ENCODE measurements at regions not wholly inside any gene's neighbourhood (a gene's known extent, or its start where the extent isn't known, plus 50 kb on each side); places are given as distances from the start of the nearest gene placed in this dataset.
"Not testable (repeated sequence)": the region's sequence is repeated elsewhere in the genome, so short reads cannot be mapped to it uniquely, and the experiment has no call there.

DNA sequence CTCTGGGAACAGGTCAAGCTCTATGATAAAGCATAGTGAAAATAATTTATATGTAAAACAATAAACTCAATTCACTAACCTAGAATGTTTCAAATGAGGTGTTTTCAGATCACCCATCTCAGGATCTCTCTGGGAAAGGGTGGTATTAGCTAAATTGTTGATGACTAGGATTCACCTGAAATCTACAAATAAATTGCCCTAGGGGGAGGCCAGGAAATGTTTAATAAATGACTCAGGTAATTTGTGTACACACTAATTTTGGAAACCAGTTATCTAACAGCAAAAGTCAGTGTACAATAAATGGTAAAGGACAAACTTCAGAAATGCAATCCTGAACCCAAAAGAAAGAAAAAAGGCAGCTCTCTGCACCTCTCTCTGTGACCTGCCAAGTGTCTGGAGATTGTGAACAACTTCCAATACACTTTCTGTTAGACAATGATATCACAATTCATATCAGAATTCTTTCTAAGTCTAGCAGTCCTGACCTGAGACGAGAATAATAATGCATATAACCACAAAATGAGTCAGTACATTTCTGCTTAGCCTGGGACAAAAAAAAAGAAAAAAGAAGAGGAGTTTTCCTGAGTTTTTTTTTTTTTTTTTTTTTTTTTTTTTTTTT is 760.0 kb downstream of the EPHA4 start:
- intact Hi-C loops (cut with DNase I; ENCODE audit: low total_unique reads) = no loop called here
- H3K4me1 ChIP-seq = no peaks in the 10 kb centered on the region
- 11 to 31% (median 29%) methylated on average over 1 of the region's 1 CpG for WGBS, 5 donors
- no peaks in the 10 kb centered on the region for H3K36me3 ChIP-seq
- H3K9me3 ChIP-seq = no peaks in the 10 kb centered on the region
- no peak overlapping the region for H3K4me3 ChIP-seq
- no peak for TF ChIP-seq POLR2AphosphoS5 (IDR thresholded peaks at IDR 0.05)
- no peak for TF ChIP-seq CTCF (IDR thresholded peaks at IDR 0.05 in 8 of 11, conservative IDR thresholded peaks at IDR 0.05 in 3 of 11)
- no peak for TF ChIP-seq POLR2A (IDR thresholded peaks at IDR 0.05)
- H3K27ac ChIP-seq = no peak overlapping the region
- no peaks in the 10 kb centered on the region for H3K27me3 ChIP-seq (replicated peaks in 1 of 7)
- no peak for DNase-seq

GRCh38 chr2:220814441-220814840 is 757.7 kb downstream of the EPHA4 start:
- H3K36me3 ChIP-seq = no peaks in the 10 kb centered on the region
- DNase-seq = no peak
- TF ChIP-seq POLR2AphosphoS5 (IDR thresholded peaks at IDR 0.05) (no peak), CTCF (IDR thresholded peaks at IDR 0.05 in 8 of 11, conservative IDR thresholded peaks at IDR 0.05 in 3 of 11) (no peak), POLR2A (IDR thresholded peaks at IDR 0.05) (no peak)
- WGBS, 5 donors = 56 to 73% (median 70%) methylated on average over 4 of the region's 4 CpGs
- H3K4me1 ChIP-seq = no peaks in the 10 kb centered on the region
- intact Hi-C loops (cut with DNase I; ENCODE audit: low total_unique reads) = no loop called here
- H3K27me3 ChIP-seq (replicated peaks in 1 of 7) = no peaks in the 10 kb centered on the region
- H3K9me3 ChIP-seq = no peaks in the 10 kb centered on the region
- no peak overlapping the region for H3K27ac ChIP-seq
- no peak overlapping the region for H3K4me3 ChIP-seq

GRCh38 chr2:220815698-220816097 is 756.4 kb downstream of the EPHA4 start:
- DNase-seq = no peak
- H3K27ac ChIP-seq = no peak overlapping the region
- H3K9me3 ChIP-seq = no peaks in the 10 kb centered on the region
- no peak overlapping the region for H3K4me3 ChIP-seq
- no peaks in the 10 kb centered on the region for H3K27me3 ChIP-seq (replicated peaks in 1 of 7)
- 80 to 93% (median 89%) methylated on average over 2 of the region's 2 CpGs for WGBS, 5 donors
- TF ChIP-seq CTCF (IDR thresholded peaks at IDR 0.05 in 8 of 11, conservative IDR thresholded peaks at IDR 0.05 in 3 of 11) (no peak), POLR2AphosphoS5 (IDR thresholded peaks at IDR 0.05) (no peak), POLR2A (IDR thresholded peaks at IDR 0.05) (no peak)
- H3K36me3 ChIP-seq = no peaks in the 10 kb centered on the region
- H3K4me1 ChIP-seq = no peaks in the 10 kb centered on the region
- intact Hi-C loops (cut with DNase I; ENCODE audit: low total_unique reads) = no loop called here

GRCh38 chr2:220821683-220822082 is 750.4 kb downstream of the EPHA4 start:
- TF ChIP-seq POLR2AphosphoS5 (IDR thresholded peaks at IDR 0.05) = no peak
- TF ChIP-seq CTCF (IDR thresholded peaks at IDR 0.05 in 8 of 11, conservative IDR thresholded peaks at IDR 0.05 in 3 of 11) = no peak
- no peak for TF ChIP-seq POLR2A (IDR thresholded peaks at IDR 0.05)
- intact Hi-C loops (cut with DNase I; ENCODE audit: low total_unique reads) = no loop called here
- H3K27me3 ChIP-seq (replicated peaks in 1 of 7) = no peaks in the 10 kb centered on the region
- no peak overlapping the region for H3K27ac ChIP-seq
- WGBS, 5 donors = 73 to 100% (median 84%) methylated on average over 1 of the region's 1 CpG
- DNase-seq = no peak
- H3K4me1 ChIP-seq = no peaks in the 10 kb centered on the region
- peaks cover 0 to 3% (median 0%) of the 10 kb centered on the region in 8 donors for H3K9me3 ChIP-seq
- H3K36me3 ChIP-seq = no peaks in the 10 kb centered on the region
- no peak overlapping the region for H3K4me3 ChIP-seq

- H3K36me3 ChIP-seq; H3K4me1 ChIP-seq; intact Hi-C loops (cut with DNase I; ENCODE audit: low total_unique reads); H3K27ac ChIP-seq; H3K9me3 ChIP-seq; DNase-seq; H3K4me3 ChIP-seq; H3K27me3 ChIP-seq (replicated peaks in 1 of 7): not testable (repeated sequence)
Measured at GRCh38 chr2:220823590-220823989, 748.5 kb downstream of the EPHA4 start.
